8988T (cell line): ENCODE measurements at regions not wholly inside any gene's neighbourhood (a gene's known extent, or its start where the extent isn't known, plus 50 kb on each side); places are given as distances from the start of the nearest gene placed in this dataset.

Source experiments
- DNase-seq: peaks from one replicate; pipeline ENCODE4 v3.0.0; 2011

GRCh38 chr5:91436241-91436640 is 53.1 kb upstream of the ARRDC3 start:
- DNase-seq: no peak

GRCh38 chr5:91434348-91434747 is 51.2 kb upstream of the ARRDC3 start:
- no peak for DNase-seq

DNA sequence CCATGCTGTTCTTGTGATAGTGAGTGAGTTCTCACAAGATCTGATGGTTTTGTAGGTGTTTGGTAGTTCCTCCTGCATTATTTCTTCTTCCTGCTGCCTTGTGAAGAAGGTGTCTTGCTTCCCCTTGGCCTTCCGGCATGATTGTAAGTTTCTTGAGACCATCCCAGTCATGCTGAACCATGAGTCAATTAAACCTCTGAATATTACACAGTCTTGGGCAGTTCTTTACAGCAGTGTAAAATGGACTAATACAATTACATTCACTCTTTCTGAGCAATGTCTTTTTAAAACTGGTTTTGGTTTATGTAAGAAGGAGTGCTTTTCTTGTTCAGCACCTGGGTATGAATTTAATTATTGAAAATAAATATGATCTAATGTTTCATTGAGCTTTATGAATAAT is 50.7 kb upstream of the ARRDC3 start:
- DNase-seq: no peak
